BE2C (cell line): ENCODE measurements at regions not wholly inside any gene's neighbourhood (a gene's known extent, or its start where the extent isn't known, plus 50 kb on each side); places are given as distances from the start of the nearest gene placed in this dataset.

Experiments
- DNase-seq: peaks from one replicate; pipeline ENCODE4 v3.0.0-alpha.2; 2020
- H3K27me3 ChIP-seq: fragments of 250-450 bp; sonication (Bioruptor Pico); 2 replicates; pipeline ENCODE4 v1.5.1; 2020; ENCODE audit warnings: mild to moderate bottlenecking
- H3K36me3 ChIP-seq: fragments of 250-450 bp; sonication (Bioruptor Pico); 2 replicates; pipeline ENCODE4 v1.5.1; 2020; ENCODE audit warnings: mild to moderate bottlenecking
- H3K4me1 ChIP-seq: fragments of 250-450 bp; sonication (Bioruptor Pico); 2 replicates; pipeline ENCODE4 v1.5.1; 2020
- H3K4me3 ChIP-seq: 2 replicates; pipeline ENCODE4 v1.5.1; 2011; ENCODE audit warnings: low read depth, low read length
- H3K9me3 ChIP-seq: fragments of 250-450 bp; sonication (Bioruptor Pico); 2 replicates; pipeline ENCODE4 v1.5.1; 2020
- CTCF ChIP-seq: IDR thresholded peaks from 2 replicates; pipeline ENCODE4 v1.5.1; 2012; ENCODE audit warnings: mild to moderate bottlenecking, low read depth, low read length

GRCh38 chr7:83857691-83858090 is 208.8 kb upstream of the SEMA3E start:
- no peak for DNase-seq
- Histone ChIP-seq H3K4me3 (no peak overlapping the region), H3K27me3 (no peaks in the 10 kb centered on the region), H3K36me3 (no peaks in the 10 kb centered on the region), H3K9me3 (no peaks in the 10 kb centered on the region), H3K4me1 (no peaks in the 10 kb centered on the region)
- no peak for TF ChIP-seq CTCF

- Histone ChIP-seq H3K4me3 (no peak overlapping the region), H3K9me3 (no peaks in the 10 kb centered on the region), H3K36me3 (no peaks in the 10 kb centered on the region), H3K27me3 (no peaks in the 10 kb centered on the region), H3K4me1 (peaks cover 5% of the 10 kb centered on the region; the same call in 1 of the 2 replicates)
- TF ChIP-seq CTCF: no peak
- no peak for DNase-seq
Observed at GRCh38 chr7:83856094-83856493, 207.2 kb upstream of the SEMA3E start.

- no peaks in the 10 kb centered on the region for H3K36me3 ChIP-seq
- H3K9me3 ChIP-seq: no peaks in the 10 kb centered on the region
- H3K4me3 ChIP-seq: no peak overlapping the region
- DNase-seq: no peak
- H3K4me1 ChIP-seq: peaks cover 12% of the 10 kb centered on the region
- H3K27me3 ChIP-seq: no peaks in the 10 kb centered on the region
- TF ChIP-seq CTCF: no peak
Observed at GRCh38 chr7:83852136-83852535, 203.2 kb upstream of the SEMA3E start.

GRCh38 chr7:83851551-83851950 is 202.6 kb upstream of the SEMA3E start:
- Histone ChIP-seq H3K4me1 (peaks cover 12% of the 10 kb centered on the region), H3K9me3 (no peaks in the 10 kb centered on the region), H3K4me3 (no peak overlapping the region), H3K36me3 (no peaks in the 10 kb centered on the region), H3K27me3 (no peaks in the 10 kb centered on the region)
- no peak for DNase-seq
- TF ChIP-seq CTCF: no peak

- no peaks in the 10 kb centered on the region for H3K27me3 ChIP-seq
- no peak for DNase-seq
- H3K36me3 ChIP-seq: no peaks in the 10 kb centered on the region
- H3K4me3 ChIP-seq: no peak overlapping the region
- H3K4me1 ChIP-seq: peaks cover 12% of the 10 kb centered on the region
- no peak for TF ChIP-seq CTCF
- no peaks in the 10 kb centered on the region for H3K9me3 ChIP-seq
Observed at GRCh38 chr7:83850941-83851340, 202.0 kb upstream of the SEMA3E start.

GRCh38 chr7:83850125-83850524 is 201.2 kb upstream of the SEMA3E start:
- Histone ChIP-seq H3K36me3 (no peaks in the 10 kb centered on the region), H3K4me1 (peaks cover 12% of the 10 kb centered on the region), H3K27me3 (no peaks in the 10 kb centered on the region), H3K9me3 (no peaks in the 10 kb centered on the region), H3K4me3 (no peak overlapping the region)
- no peak for DNase-seq
- TF ChIP-seq CTCF: no peak
